ENCODE measurements at regions not wholly inside any gene's neighbourhood (a gene's known extent, or its start where the extent isn't known, plus 50 kb on each side); places are given as distances from the start of the nearest gene placed in this dataset.
A peak's percentile ranks its signal among the peaks of the same experiment; 100 is the strongest.

- H3K9me3 Mint-ChIP-seq = no peaks in the 10 kb centered on the region
- peak overlapping the region; percentile 15 to 69 (median 44) for H3K4me3 Mint-ChIP-seq
- peak overlapping the region in 3 of 6 donors; percentile 23 to 62 (median 30) for H3K27ac Mint-ChIP-seq
- DNase-seq = peak in 1 of 3 donors; percentile 8
- H3K27me3 Mint-ChIP-seq (ENCODE audit: low read depth in 3 of 3) = no peaks in the 10 kb centered on the region
- H3K4me1 Mint-ChIP-seq = peaks cover 50 to 66% of the 10 kb centered on the region in 2 donors
- H3K36me3 Mint-ChIP-seq = peaks cover 0 to 6% (median 0%) of the 10 kb centered on the region in 3 donors
Observed at GRCh38 chr9:106421772-106422171, 441.2 kb upstream of the ZNF462 start.

GRCh38 chr9:106423575-106423974 lies 439.4 kb upstream of the ZNF462 start:
- no peak overlapping the region for H3K27ac Mint-ChIP-seq
- H3K4me3 Mint-ChIP-seq = no peak overlapping the region
- H3K27me3 Mint-ChIP-seq (ENCODE audit: low read depth in 3 of 3) = no peaks in the 10 kb centered on the region
- H3K4me1 Mint-ChIP-seq = peaks cover 38 to 50% of the 10 kb centered on the region in 2 donors
- no peak for DNase-seq
- no peaks in the 10 kb centered on the region for H3K9me3 Mint-ChIP-seq
- H3K36me3 Mint-ChIP-seq = peaks cover 0 to 6% (median 0%) of the 10 kb centered on the region in 3 donors

GRCh38 chr9:106432631-106433030 lies 430.3 kb upstream of the ZNF462 start:
- Mint-ChIP-seq H3K27me3 (ENCODE audit: low read depth in 3 of 3) (peaks cover 0 to 2% (median 0%) of the 10 kb centered on the region in 3 donors), H3K36me3 (peaks cover 0 to 5% (median 4%) of the 10 kb centered on the region in 3 donors), H3K9me3 (peaks cover 0 to 2% (median 0%) of the 10 kb centered on the region in 6 donors), H3K4me3 (no peak overlapping the region), H3K27ac (no peak overlapping the region), H3K4me1 (peaks cover 26 to 29% of the 10 kb centered on the region in 2 donors)
- no peak for DNase-seq

- Mint-ChIP-seq H3K4me1 (peaks cover 4 to 17% of the 10 kb centered on the region in 2 donors), H3K27ac (no peak overlapping the region)
Observed at GRCh38 chr9:106438928-106439327, 424.0 kb upstream of the ZNF462 start.

GRCh38 chr9:106441283-106441682 lies 421.7 kb upstream of the ZNF462 start:
- peaks cover 0 to 5% (median 0%) of the 10 kb centered on the region in 6 donors for H3K9me3 Mint-ChIP-seq
- H3K27me3 Mint-ChIP-seq (ENCODE audit: low read depth in 3 of 3) = peaks cover 0 to 1% (median 0%) of the 10 kb centered on the region in 3 donors
- H3K4me3 Mint-ChIP-seq = no peak overlapping the region
- peaks cover 4 to 17% of the 10 kb centered on the region in 2 donors for H3K4me1 Mint-ChIP-seq
- no peak for DNase-seq
- H3K27ac Mint-ChIP-seq = no peak overlapping the region
- peaks cover 0 to 7% (median 5%) of the 10 kb centered on the region in 3 donors for H3K36me3 Mint-ChIP-seq

More at GRCh38 chr9:106438928-106439327, 424.0 kb upstream of the ZNF462 start:
- DNase-seq = no peak
- Mint-ChIP-seq H3K9me3 (peaks cover 0 to 7% (median 0%) of the 10 kb centered on the region in 6 donors), H3K36me3 (peaks cover 0 to 8% (median 5%) of the 10 kb centered on the region in 3 donors), H3K27me3 (ENCODE audit: low read depth in 3 of 3) (peaks cover 0 to 1% (median 0%) of the 10 kb centered on the region in 3 donors), H3K4me3 (no peak overlapping the region)

- peaks cover 0 to 1% (median 0%) of the 10 kb centered on the region in 3 donors for H3K27me3 Mint-ChIP-seq (ENCODE audit: low read depth in 3 of 3)
- no peak overlapping the region for H3K27ac Mint-ChIP-seq
- peaks cover 0 to 5% (median under 1%) of the 10 kb centered on the region in 6 donors for H3K9me3 Mint-ChIP-seq
- peaks cover 0 to 7% (median 5%) of the 10 kb centered on the region in 3 donors for H3K36me3 Mint-ChIP-seq
- H3K4me1 Mint-ChIP-seq = peaks cover 4 to 17% of the 10 kb centered on the region in 2 donors
- no peak overlapping the region for H3K4me3 Mint-ChIP-seq
- no peak for DNase-seq
Observed at GRCh38 chr9:106443520-106443919, 419.4 kb upstream of the ZNF462 start.

- no peaks in the 10 kb centered on the region for H3K27me3 Mint-ChIP-seq (ENCODE audit: low read depth in 3 of 3)
- no peak for DNase-seq
- peaks cover 0 to 5% (median 4%) of the 10 kb centered on the region in 3 donors for H3K36me3 Mint-ChIP-seq
- H3K4me3 Mint-ChIP-seq = no peak overlapping the region
- peaks cover 4 to 17% of the 10 kb centered on the region in 2 donors for H3K4me1 Mint-ChIP-seq
- H3K9me3 Mint-ChIP-seq = peaks cover 0 to 5% (median 0%) of the 10 kb centered on the region in 6 donors
- H3K27ac Mint-ChIP-seq = no peak overlapping the region
Observed at GRCh38 chr9:106445107-106445506, 417.9 kb upstream of the ZNF462 start.

- no peaks in the 10 kb centered on the region for H3K27me3 Mint-ChIP-seq (ENCODE audit: low read depth in 3 of 3)
- H3K36me3 Mint-ChIP-seq = peaks cover 0 to 5% (median 4%) of the 10 kb centered on the region in 3 donors
- no peak overlapping the region for H3K27ac Mint-ChIP-seq
- H3K4me3 Mint-ChIP-seq = no peak overlapping the region
- no peaks in the 10 kb centered on the region for H3K4me1 Mint-ChIP-seq
- peaks cover 0 to 1% (median 0%) of the 10 kb centered on the region in 6 donors for H3K9me3 Mint-ChIP-seq
- no peak for DNase-seq
Observed at GRCh38 chr9:106449336-106449927, 413.5 kb upstream of the ZNF462 start.

GRCh38 chr9:106450549-106450948 lies 412.4 kb upstream of the ZNF462 start:
- no peak overlapping the region for H3K27ac Mint-ChIP-seq
- DNase-seq = no peak
- H3K36me3 Mint-ChIP-seq = peaks cover 0 to 5% (median 1%) of the 10 kb centered on the region in 3 donors
- H3K4me3 Mint-ChIP-seq = no peak overlapping the region
- H3K9me3 Mint-ChIP-seq = peaks cover 0 to 1% (median 0%) of the 10 kb centered on the region in 6 donors
- no peaks in the 10 kb centered on the region for H3K27me3 Mint-ChIP-seq (ENCODE audit: low read depth in 3 of 3)
- no peaks in the 10 kb centered on the region for H3K4me1 Mint-ChIP-seq

GRCh38 chr9:106451223-106451622 lies 411.7 kb upstream of the ZNF462 start:
- Mint-ChIP-seq H3K9me3 (peaks cover 0 to 1% (median 0%) of the 10 kb centered on the region in 6 donors), H3K36me3 (peaks cover 0 to 5% (median 0%) of the 10 kb centered on the region in 3 donors), H3K4me1 (no peaks in the 10 kb centered on the region), H3K27me3 (ENCODE audit: low read depth in 3 of 3) (no peaks in the 10 kb centered on the region), H3K4me3 (no peak overlapping the region), H3K27ac (no peak overlapping the region)
- no peak for DNase-seq

GRCh38 chr9:106456581-106456980 lies 406.4 kb upstream of the ZNF462 start:
- H3K4me1 Mint-ChIP-seq = no peaks in the 10 kb centered on the region
- no peak overlapping the region for H3K4me3 Mint-ChIP-seq
- no peaks in the 10 kb centered on the region for H3K27me3 Mint-ChIP-seq (ENCODE audit: low read depth in 3 of 3)
- H3K36me3 Mint-ChIP-seq = peaks cover 4 to 7% (median 7%) of the 10 kb centered on the region in 3 donors
- peaks cover 0 to 24% (median 2%) of the 10 kb centered on the region in 6 donors for H3K9me3 Mint-ChIP-seq
- no peak overlapping the region for H3K27ac Mint-ChIP-seq
- DNase-seq = no peak

GRCh38 chr9:106467113-106467864 lies 395.7 kb upstream of the ZNF462 start:
- peak in 2 of 3 donors; percentile 2 for DNase-seq
- Mint-ChIP-seq H3K27me3 (ENCODE audit: low read depth in 3 of 3) (no peaks in the 10 kb centered on the region), H3K27ac (no peak overlapping the region), H3K9me3 (peaks cover 3 to 21% (median 6%) of the 10 kb centered on the region in 6 donors), H3K4me3 (no peak overlapping the region), H3K36me3 (peaks cover 3 to 9% (median 8%) of the 10 kb centered on the region in 3 donors), H3K4me1 (peaks cover 10 to 24% of the 10 kb centered on the region in 2 donors)

- Mint-ChIP-seq H3K27me3 (ENCODE audit: low read depth in 3 of 3) (no peaks in the 10 kb centered on the region), H3K4me1 (peaks cover 10 to 24% of the 10 kb centered on the region in 2 donors), H3K9me3 (peaks cover 3 to 21% (median 7%) of the 10 kb centered on the region in 6 donors), H3K27ac (no peak overlapping the region), H3K4me3 (no peak overlapping the region), H3K36me3 (peaks cover 3 to 9% (median 8%) of the 10 kb centered on the region in 3 donors)
- no peak for DNase-seq
Observed at GRCh38 chr9:106467865-106468164, 395.2 kb upstream of the ZNF462 start.

- H3K27ac Mint-ChIP-seq = no peak overlapping the region
- no peak for DNase-seq
- H3K4me3 Mint-ChIP-seq = no peak overlapping the region
- H3K4me1 Mint-ChIP-seq = peaks cover 10 to 24% of the 10 kb centered on the region in 2 donors
- H3K36me3 Mint-ChIP-seq = peaks cover 3 to 9% (median 8%) of the 10 kb centered on the region in 3 donors
- no peaks in the 10 kb centered on the region for H3K27me3 Mint-ChIP-seq (ENCODE audit: low read depth in 3 of 3)
- H3K9me3 Mint-ChIP-seq = peaks cover 4 to 21% (median 9%) of the 10 kb centered on the region in 6 donors
Observed at GRCh38 chr9:106468431-106468830, 394.5 kb upstream of the ZNF462 start.

Data from immature natural killer cell (primary cell).